GM19035 (cell line): ENCODE measurements at regions not wholly inside any gene's neighbourhood (a gene's known extent, or its start where the extent isn't known, plus 50 kb on each side); places are given as distances from the start of the nearest gene placed in this dataset.

Source experiments
- ATAC-seq: cut with Tn5 transposase; IDR thresholded peaks from one replicate; pipeline ENCODE4 v1.9.1; 2021; ENCODE audit not compliant: unreplicated experiment

DNA sequence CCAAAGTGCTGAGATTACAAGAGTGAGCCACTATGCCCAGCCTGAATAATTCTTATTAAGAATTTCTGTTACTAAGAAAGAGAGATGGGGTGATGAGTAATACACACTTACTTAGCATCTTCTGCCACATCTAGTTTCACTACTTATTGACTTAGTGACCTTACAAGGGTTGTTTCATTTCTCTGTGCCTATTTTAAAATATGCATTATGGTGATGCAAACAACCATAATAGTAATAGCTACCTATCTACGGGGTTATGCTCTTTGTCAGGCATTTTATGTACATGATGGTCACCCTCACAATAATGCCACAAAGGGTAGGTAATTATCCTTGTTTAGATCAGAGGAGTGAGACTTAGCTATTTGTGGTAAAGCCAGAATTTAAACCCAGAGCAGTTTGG, 499.0 kb upstream of the SGCD start:
- ATAC-seq: peak; percentile 94

DNA sequence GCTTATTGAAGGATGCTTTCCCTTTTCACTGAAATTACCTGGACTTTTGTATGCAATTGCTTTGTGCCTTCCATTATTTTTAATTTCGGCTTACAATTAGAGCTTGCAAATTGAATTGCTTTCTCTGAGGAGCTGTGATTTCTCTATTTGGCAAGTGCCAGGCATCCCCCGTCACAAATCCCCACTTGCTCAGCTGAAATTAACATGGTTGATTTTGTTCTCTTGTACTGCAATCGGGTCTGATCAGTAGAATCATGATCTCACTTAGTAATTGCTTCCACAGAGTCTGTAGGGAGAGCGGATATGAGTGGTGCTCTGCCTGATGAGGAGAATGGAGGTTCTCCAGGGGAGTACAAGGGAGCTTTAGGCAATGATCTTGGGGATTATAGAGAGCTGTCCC, 495.5 kb upstream of the SGCD start:
- ATAC-seq: no peak

DNA sequence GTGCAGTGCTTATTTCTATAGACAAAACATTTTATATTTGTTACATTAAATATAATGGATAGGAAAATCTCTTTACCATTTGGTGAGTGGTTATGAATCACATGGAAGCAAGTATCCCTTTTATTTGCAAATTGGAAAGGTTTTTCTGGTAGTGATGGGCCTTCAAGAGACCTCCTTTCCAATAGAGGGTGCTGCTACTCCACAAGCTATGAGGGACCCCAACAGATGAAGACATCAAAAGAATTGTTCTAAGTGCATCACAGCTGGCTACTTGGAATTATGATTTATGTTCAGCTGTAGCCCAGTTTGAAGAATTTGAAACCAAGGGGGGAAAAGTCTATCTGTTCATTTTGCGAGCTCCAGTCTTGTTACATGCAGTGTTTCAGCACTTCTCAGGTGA, 493.7 kb upstream of the SGCD start:
- no peak for ATAC-seq

DNA sequence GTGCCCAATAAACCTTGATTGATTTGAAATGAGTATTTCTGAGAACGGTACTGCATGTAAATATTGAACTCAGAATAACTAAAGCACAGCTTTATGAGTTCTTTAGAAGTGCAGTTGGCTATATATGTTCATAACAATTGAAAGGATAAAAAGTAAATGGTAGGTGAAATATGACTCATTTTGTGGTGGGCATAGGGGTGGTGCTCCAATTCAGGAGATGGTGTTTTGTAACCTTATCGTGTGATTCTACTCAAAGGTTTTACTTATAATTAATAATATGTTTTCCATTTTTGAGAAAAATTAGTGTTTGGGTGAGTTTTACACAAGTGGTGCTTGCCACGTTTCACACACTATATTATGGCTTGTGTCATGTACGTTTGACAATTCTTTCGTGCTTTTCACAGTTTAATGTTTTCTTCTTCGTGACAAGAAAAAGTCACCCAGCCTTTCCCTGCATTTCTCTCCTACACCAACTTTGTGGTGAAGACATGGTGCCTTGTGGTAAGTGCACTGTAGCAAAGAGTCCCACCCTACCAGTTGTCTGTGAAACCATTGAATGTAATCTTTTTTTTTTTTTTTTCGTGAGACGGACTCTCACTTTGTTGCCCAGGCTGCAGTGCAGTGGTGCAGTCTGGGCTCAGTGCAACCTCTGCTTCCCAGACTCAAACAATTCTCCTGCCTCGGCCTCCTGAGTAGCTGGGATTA, 492.5 kb upstream of the SGCD start:
- ATAC-seq: no peak

DNA sequence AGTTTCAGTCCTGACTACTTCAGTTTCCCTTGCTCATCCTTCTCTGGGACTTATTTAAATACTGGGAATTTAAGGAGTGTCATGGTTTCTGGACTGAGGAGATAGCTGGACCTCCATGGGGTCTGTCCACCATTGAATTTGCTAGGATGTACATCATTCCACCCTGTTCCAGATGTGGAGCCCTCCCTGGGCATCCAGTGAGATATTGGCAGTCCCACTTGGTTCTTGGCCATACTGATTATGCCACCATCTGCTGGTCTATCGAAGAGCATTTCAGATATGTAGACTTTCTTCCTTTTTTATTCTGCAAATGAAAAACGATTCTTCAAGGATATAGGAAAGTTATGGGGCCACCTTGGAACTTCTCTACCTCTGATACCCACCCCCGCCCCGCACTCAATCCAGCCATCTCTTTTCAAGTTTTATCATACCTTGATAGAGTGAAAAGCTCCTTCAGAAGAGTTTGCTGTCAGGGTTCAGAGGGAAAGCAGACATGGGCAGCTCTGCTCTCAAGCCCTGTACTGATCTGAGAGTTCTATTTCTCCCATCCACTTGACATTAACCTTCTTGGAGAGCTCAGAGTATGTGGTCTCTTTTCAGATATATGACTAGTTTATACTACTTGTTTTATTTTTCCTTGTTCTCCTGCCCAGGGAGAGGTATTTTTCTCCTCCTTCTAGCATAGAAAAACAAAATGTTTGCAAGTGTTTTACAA, 490.7 kb upstream of the SGCD start:
- no peak for ATAC-seq

DNA sequence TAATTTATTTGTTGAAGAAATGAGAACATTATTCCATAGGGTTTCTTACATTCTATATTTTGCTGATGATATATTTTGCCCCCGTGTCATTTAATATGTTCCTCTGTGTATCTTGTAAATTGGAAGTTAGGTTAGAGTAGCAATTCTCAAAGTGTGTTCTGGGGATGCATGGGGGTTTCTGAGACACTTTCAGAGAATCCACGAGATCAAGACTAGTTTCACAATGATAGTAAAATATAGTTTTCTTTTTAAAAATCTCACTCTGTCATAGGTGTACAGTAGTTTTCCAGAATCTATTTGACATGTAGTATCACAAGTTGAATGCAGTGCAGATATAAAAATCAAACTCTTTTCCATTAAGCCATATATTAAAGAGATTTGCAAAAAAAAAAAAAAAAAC, 488.6 kb upstream of the SGCD start:
- no peak for ATAC-seq

DNA sequence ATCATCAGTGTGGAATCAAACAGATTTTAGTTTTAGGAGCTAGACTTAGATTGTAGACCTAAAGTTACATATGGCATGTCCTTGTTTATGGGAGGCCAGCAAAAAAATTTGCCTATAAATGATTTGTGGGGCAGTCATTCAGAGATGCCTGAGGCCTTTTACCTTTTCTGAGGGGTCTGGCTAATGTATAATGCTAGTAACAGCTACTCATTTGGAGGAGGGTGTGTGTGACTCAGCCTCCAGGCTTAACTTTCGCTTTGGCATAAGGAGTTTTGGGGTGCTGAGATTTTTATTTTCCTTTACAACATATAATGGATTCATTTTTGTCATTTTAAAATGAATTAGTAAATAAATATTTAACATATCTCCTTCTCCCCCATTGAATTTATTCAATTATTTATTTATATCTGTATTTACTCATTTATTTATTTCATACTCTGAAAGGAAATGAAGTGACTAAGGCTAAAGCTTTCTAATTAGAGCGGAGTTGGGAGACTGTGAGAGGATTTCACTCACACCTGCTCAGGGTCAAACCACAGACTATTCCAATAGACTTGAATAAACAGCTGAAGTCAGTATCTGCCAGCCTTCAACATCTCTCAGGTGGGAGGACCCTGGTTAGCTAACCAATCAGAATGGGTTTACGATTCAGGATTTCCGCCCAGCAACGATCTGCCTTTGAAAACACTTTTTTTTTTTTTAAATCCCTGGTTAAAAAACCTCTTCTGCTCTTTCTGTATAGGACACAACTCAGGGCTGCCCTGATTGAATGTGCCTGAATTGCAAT, 487.5 kb upstream of the SGCD start:
- no peak for ATAC-seq

DNA sequence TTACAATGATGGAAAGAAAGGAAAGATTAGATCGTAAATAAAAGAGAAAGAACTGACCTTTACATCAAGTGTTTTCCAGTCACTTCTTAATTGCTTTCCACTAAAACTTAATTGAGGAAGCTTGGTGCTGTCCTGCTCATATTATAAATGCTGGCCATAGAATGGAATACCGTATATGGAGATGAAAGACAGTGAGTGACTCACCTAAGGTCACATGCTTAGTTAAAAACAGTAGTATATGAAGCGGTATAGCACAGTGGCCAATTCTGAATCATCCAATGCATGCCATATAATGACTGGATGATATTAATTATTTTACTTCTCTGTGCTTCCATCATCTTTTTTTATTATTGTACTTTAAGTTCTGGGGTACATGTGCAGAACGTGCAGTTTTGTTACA, 482.4 kb upstream of the SGCD start:
- no peak for ATAC-seq

DNA sequence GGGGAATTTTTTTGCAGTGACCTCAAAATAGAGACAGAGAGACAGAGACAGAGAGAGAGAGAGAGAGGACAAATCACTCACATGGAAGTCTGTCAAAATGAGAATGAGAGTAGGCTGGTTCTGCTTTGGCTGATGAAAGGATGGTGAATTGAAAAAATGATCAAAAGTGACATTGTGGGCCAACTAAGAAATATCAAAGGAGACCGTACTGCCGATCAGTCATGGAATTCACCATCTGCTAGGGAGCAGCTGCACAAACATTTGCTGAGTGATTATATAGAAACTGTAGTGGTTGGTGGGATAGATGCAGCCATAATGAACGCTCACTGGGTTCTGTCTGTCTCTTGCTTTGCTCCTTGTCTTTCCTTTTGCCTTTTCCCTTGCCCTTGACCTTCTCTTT, 476.6 kb upstream of the SGCD start:
- ATAC-seq: no peak

DNA sequence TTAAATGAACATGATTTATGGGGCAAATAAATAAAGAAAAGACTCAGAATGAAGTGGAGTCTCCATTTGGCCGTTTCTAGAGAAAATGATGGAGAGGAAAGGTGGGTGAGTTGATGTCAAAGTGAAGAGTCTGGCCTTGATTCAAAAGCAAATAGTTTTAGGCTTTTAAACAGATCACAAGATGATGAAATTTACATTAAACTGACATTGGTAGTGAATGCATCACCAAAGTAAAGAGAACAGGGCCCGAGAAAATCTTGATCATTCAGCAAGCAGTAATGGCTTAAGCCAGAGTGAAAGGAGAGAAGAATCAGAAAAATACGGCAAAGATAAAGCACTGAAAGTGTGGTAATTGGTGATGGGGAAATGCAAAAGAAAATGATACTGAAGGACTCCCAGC, 460.0 kb upstream of the SGCD start:
- ATAC-seq: no peak

DNA sequence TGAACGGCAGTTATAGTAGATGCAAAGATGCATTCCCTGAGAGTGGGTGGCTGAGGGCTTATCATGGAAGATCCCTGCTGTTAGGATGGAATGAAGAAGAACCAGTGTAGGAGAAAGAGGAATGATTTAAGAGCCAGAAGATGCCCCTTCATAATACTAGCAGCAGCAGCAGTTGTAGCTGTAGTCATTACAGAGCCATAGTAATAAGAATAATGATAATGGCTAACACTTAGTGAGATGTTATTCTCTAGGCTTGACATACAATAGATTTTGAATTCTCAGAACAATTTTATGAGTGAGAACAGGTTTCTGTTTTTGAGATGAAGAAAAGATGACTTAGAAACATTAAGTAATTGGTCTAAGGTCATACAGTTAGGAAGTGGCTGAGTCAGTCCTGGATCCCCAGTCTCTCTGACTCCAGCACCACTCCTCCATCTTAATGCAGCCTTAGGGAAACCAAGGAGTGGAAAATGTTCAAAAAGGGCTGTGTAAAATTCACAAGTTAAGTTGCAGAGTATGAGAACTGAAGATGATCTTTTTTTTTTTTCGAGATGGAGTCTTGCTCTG, 459.4 kb upstream of the SGCD start:
- ATAC-seq: no peak

DNA sequence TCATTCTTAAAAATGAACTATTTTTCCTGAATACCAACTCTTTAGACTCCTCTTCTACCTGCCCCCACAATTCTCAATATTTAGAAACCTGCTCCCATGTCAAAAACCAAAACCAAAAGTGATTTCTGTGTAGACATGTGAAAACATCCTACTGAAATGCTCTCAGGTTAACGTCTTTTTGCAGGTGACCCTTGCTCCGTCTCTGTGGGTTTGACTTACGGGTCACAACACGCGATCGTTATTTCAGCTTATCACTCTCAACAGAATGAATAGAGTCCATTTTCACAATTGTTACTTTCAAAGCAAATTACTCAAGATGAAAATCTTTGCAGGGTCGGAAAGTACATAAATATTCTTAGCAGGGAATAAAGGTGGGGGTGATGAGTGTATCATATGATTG, 456.3 kb upstream of the SGCD start:
- no peak for ATAC-seq

DNA sequence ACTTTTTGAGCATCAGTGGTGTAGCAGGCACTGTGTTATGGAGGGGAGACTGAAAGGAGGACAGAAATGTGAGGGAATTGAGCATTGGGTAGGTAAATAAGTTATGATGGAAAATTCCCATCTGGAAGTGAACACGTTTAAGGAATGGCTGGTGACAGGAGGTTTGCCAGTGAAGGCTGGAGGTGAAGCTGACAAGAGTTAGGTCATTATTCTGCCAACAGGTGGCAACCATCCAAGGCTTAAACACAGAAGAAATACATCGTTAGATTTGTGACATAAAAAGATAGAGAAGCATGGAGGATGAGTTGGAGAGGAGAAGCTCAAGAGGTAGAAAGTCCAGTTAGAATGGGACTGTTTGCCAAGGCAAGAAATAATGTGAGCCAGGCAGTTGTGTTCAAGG, 455.3 kb upstream of the SGCD start:
- ATAC-seq: no peak

DNA sequence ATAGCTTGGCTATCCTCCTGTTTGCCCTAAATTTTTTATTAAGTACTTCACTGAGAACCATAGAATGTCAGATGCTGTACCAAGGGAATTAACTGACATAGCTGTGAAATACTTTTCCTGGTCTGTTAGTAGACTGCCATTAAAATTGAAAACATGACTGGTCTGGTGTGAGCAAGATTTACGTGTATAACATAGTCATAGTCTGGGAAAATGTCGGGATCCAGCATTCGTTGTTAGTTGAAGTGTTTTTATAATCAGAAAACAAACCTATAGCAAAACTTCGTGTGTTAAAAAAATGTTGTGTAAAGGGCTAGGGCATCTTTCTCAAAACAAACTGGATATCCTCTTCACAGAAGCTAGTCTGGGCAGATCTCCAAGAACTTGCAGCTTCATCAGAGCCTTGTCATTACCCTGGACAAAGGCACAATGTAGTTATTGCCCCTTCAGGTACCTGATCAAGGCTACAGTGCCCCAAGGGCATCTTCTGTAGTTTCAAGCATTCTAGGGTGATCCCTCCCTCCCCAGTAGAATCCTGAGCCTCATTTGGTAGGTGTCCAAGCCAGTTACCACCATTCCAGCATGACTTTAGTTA, 454.2 kb upstream of the SGCD start:
- ATAC-seq: no peak

DNA sequence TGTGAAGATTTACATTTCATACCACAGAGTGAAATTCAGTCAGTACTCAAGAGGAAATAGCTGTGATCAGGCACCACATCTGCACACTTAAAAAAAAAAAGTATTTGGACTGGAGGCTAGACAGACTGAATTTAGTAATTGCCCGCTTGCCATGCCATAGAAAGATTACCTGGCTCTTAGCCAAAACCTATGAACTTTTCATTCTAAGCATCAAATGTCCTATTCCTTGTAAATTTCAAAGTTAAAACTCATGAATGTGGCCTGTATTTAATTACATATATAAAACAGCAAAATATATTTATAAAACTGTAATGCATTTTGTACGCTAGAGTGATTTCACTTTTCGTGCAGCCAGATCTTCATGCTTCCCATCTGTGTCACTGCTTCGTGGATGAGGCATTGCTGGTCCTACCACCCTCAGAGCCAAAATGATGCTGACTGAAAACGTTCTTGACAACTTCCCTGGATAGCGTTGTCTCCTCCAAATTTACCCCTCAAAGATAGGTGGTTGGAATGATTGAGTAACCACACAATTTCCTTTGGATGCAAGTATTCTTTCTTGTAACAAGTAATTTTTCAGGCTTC, 447.9 kb upstream of the SGCD start:
- no peak for ATAC-seq

DNA sequence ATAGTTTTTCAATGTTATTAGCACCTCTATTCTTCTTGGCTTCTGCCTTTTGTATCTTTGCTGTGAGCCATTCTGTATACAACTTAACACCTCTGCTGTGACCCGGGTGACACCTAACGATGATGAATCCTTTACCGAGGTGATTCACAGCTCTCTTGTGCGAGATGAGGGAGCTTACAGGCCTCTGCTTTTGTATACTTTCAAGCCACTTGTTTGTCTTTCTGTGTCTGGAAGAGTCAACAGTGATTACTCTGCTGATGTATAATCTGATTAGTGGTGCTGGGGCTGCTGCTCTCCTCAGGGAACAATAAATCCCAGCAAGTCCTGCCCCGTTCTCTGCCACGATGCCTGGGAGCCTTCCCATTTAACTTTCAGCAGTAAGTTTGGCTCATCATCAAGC, 442.9 kb upstream of the SGCD start:
- ATAC-seq: no peak

DNA sequence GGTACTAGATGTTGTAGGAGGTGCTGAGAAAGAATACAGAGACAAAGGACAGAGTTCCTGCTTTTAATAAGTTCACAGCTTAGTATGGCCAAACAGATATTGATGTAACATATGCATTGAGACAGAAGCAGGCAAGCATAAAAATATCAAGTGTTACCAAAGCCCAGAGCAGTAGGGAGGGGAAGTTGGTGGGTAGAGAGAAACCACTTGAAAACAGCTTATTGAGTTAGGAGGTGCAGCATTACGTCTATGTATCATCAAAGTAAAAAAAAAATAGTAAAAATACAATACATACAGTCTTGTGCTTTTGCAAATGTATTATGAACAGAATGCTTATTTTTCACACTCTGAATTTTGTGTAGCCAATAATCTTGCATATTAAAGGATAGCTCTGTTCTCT, 441.8 kb upstream of the SGCD start:
- ATAC-seq: no peak

DNA sequence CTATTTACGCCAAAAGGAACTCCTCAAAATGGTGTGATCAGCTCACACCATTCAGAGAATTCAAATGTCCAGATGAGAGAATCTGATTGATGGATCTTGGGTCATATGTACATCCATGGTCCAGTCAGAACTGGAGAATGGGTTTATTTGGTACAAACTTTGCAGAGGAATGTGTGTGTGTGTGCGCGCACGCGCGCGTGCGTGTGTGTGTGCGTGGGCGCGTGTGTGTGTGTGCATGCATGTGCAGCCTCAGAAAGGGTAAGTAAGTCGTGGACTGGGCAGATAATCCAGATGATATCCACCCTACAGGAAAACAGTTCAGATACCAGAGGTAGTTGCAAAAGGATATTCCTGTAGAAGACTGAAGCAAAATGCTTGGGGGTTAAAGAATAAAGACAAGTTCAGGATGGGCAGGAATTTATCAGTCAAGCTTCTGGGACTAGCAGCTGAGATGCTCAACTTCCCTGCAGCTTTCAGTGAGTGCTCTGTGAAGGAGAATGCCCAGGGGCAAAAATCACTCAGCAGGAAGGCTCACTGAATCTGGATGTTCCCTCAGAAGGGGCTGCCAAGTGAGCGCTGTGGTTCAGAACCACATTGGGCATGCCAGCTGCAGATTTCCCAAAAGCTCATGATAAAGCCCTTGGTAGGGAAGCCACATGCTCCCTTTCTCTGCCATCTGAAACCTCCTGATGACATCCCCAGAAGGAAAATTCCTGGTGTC, 440.5 kb upstream of the SGCD start:
- ATAC-seq: no peak

DNA sequence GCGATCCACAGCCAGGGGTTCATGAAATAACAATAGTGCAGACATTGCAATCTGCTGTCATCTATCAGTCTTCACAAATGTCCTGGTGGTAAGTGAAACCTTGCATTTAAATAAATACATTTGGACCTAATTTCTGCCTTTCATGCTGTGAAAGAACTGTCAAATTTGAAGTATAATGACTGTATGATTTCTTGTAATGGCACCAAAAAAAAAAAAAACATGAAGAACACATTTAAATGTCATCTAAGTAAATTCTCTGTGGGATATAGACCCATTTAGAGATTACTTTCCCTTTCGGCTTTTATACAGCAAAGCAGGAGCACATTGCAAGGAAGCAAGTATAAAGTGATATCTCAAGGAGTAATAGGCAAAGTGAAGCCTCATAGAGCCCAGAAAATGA, 431.5 kb upstream of the SGCD start:
- ATAC-seq: no peak

DNA sequence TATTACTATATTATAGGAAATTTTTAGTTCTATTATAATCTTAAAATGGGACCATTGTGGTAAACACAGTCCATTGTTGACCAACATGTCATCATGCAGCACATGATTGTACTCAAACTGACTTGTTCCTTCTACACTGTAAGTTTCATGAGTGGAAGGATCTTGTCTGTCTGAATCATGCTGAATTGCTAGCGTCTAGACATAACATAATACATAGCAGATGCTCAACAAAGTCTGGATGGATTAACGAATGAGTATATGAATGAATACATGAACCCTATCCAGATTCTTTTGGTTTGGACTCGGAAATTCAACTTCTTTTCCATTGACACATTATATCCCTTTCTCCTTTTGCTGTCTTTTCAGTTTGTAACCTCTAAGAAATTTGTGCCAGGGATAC, 429.2 kb upstream of the SGCD start:
- ATAC-seq: no peak
